ENCODE measurements at regions not wholly inside any gene's neighbourhood (a gene's known extent, or its start where the extent isn't known, plus 50 kb on each side); places are given as distances from the start of the nearest gene placed in this dataset.

DNA sequence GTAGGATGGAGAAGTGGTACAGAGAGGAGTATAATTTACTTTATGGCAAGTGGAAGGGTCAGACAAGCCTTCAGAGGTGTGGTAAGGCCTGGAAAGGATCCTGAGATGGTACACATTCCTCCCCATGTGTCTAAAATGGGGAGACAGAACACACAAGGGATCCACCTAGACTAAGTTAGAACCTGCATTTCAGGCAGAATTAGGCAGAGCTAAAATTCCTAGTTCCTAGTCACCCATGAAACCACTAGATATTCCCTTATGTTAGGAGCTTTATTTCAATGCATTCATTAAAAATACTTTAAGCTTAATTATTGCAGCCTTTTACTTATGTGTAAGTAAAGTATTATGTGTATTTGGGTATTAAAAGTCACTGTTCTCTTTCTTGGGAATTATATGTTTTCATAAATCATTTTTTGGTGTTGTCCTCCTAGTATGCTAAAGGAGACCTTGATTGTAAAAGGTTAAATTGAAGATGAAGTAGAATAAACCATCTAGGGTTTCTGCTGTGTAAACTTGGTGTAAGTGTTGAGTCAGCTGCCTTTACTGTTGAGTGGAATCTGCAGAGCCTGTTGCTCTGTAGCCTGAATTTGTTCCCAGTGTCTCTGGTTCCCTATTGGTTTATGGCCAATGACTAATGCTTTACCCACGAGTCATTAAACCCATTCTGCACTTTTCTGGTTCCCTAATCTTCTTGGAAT is 423.2 kb downstream of the ATP23 start:
- 22 to 48% methylated on average over 1 of the region's 1 CpG for WGBS, 2 donors
- Histone ChIP-seq H3K9me3 (no peaks in the 10 kb centered on the region), H3K4me3 (no peak overlapping the region), H3K4me1 (no peaks in the 10 kb centered on the region), H3K36me3 (no peaks in the 10 kb centered on the region), H3K27ac (no peak overlapping the region), H3K27me3 (no peaks in the 10 kb centered on the region)
- DNase-seq (no peak), FAIRE-seq (no peak), ATAC-seq (peak in 1 of 4 donors; percentile 56)
- TF ChIP-seq, protein P1, sequence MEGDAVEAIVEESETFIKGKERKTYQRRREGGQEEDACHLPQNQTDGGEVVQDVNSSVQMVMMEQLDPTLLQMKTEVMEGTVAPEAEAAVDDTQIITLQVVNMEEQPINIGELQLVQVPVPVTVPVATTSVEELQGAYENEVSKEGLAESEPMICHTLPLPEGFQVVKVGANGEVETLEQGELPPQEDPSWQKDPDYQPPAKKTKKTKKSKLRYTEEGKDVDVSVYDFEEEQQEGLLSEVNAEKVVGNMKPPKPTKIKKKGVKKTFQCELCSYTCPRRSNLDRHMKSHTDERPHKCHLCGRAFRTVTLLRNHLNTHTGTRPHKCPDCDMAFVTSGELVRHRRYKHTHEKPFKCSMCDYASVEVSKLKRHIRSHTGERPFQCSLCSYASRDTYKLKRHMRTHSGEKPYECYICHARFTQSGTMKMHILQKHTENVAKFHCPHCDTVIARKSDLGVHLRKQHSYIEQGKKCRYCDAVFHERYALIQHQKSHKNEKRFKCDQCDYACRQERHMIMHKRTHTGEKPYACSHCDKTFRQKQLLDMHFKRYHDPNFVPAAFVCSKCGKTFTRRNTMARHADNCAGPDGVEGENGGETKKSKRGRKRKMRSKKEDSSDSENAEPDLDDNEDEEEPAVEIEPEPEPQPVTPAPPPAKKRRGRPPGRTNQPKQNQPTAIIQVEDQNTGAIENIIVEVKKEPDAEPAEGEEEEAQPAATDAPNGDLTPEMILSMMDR (IDR thresholded peaks at IDR 0.05), result no peak
- intact Hi-C loops (cut with DNase I), result no loop called here

DNA sequence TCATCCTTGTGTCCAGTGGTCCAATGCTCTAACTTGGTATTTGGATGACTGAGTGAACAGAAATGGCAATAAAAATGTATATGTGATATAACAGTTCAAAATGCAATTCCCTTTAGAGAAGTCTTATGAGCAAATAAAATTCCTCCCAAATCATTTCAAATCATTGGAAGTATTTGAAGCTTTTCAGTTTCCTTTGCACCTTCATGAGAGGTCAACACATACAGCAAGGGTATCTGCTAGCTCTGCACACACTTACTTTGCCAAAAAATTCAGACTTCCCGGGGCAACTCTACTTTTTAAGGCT is 423.7 kb downstream of the ATP23 start:
- ATAC-seq, result no peak
- TF ChIP-seq, protein P1 (IDR thresholded peaks at IDR 0.05), result no peak
- intact Hi-C loops (cut with DNase I), result no loop called here
- H3K36me3 ChIP-seq, result no peaks in the 10 kb centered on the region
- WGBS, 2 donors, result 73 to 82% methylated on average over 1 of the region's 1 CpG
- no peaks in the 10 kb centered on the region for H3K27me3 ChIP-seq
- no peak overlapping the region for H3K27ac ChIP-seq
- no peaks in the 10 kb centered on the region for H3K9me3 ChIP-seq
- DNase-seq, result no peak
- no peak overlapping the region for H3K4me3 ChIP-seq
- H3K4me1 ChIP-seq, result no peaks in the 10 kb centered on the region
- no peak for FAIRE-seq

DNA sequence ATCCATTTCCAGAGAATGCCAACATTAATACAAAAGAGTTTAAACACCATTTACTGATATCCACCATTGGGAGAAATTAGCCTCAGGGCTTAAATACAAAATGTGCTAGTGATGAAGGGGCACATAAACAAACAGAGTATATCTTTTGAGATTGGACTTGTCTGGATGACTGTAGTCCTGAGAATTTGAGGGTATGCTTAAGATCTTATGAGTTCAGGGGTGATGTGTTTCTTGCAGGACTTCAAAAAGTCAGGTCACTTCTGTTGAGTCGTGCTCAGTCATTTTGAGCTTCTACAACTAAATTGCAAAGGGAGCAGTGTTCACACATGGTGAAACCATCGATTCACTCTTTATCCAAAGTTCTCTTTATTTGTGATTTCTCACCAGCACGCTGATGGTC is 425.7 kb downstream of the ATP23 start:
- no peaks in the 10 kb centered on the region for H3K36me3 ChIP-seq
- H3K27me3 ChIP-seq, result no peaks in the 10 kb centered on the region
- no peaks in the 10 kb centered on the region for H3K4me1 ChIP-seq
- no peak for DNase-seq
- H3K4me3 ChIP-seq, result no peak overlapping the region
- H3K9me3 ChIP-seq, result no peaks in the 10 kb centered on the region
- no peak for FAIRE-seq
- no peak overlapping the region for H3K27ac ChIP-seq
- TF ChIP-seq, protein P1 (IDR thresholded peaks at IDR 0.05), result no peak
- WGBS, 2 donors, result 31 to 50% methylated on average over 3 of the region's 3 CpGs
- no peak for ATAC-seq
- intact Hi-C loops (cut with DNase I), result no loop called here

DNA sequence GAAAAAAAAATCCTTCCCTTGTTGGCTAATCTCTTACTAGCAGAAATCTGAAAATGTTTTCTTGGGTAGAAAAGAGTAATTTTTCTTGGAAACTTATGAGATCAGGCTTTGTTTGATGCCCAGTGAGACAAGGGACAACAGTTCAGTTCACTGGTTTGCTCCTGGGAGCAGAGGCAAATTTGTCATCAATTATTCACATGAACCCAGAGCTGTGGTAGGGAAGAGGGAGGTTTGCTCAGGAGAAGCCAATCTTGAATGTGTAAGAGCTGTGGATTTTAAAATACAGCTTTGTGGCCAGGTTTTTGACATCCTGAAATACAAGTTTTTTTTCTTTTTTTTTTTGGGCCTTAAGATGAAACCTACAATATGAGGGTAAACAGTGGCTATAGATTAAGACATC is 426.6 kb downstream of the ATP23 start:
- FAIRE-seq (no peak), DNase-seq (no peak), ATAC-seq (no peak)
- Histone ChIP-seq H3K27ac (no peak overlapping the region), H3K36me3 (no peaks in the 10 kb centered on the region), H3K4me3 (no peak overlapping the region), H3K27me3 (no peaks in the 10 kb centered on the region), H3K4me1 (no peaks in the 10 kb centered on the region), H3K9me3 (no peaks in the 10 kb centered on the region)
- intact Hi-C loops (cut with DNase I), result no loop called here
- TF ChIP-seq, protein P1 (IDR thresholded peaks at IDR 0.05), result no peak

DNA sequence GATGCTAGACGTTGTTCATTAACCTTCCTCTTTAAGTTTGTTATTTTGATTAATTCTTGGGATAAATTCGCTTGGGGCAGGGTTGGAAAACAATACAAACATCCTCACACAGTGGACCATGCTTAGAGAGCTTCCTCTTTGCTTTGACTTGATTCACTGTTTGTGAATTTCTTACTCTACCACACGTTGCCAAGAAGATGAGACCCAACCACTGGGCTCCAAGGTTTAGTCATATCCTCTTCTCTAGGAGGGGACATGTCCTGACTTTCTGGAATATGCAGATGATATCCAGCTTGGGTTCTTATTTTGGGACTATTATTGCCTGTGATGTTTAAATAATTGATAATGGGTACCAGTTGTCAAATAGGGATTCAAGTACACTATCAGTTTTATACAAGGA is 428.2 kb downstream of the ATP23 start:
- Histone ChIP-seq H3K9me3 (no peaks in the 10 kb centered on the region), H3K27me3 (no peaks in the 10 kb centered on the region), H3K4me3 (no peak overlapping the region), H3K36me3 (no peaks in the 10 kb centered on the region), H3K27ac (no peak overlapping the region), H3K4me1 (no peaks in the 10 kb centered on the region)
- WGBS, 2 donors, result 41 to 64% methylated on average over 3 of the region's 3 CpGs
- FAIRE-seq, result no peak
- no peak for ATAC-seq
- intact Hi-C loops (cut with DNase I), result no loop called here
- TF ChIP-seq, protein P1 (IDR thresholded peaks at IDR 0.05), result no peak
- DNase-seq, result no peak
